HG02642 (cell line): ENCODE measurements at regions not wholly inside any gene's neighbourhood (a gene's known extent, or its start where the extent isn't known, plus 50 kb on each side); places are given as distances from the start of the nearest gene placed in this dataset.
"Not testable (repeated sequence)": the region's sequence is repeated elsewhere in the genome, so short reads cannot be mapped to it uniquely, and the experiment has no call there.

Experiments
- ATAC-seq: cut with Tn5 transposase; IDR thresholded peaks from one replicate; pipeline ENCODE4 v1.9.1; 2021; ENCODE audit warnings: mild to moderate bottlenecking; ENCODE audit not compliant: unreplicated experiment, poor library complexity

- no peak for ATAC-seq
Measured at GRCh38 chr5:92694067-92694466, 887.0 kb downstream of the NR2F1-AS1 start.

GRCh38 chr5:92691955-92692354 is 889.1 kb downstream of the NR2F1-AS1 start:
- ATAC-seq, result not testable (repeated sequence)

- no peak for ATAC-seq
Measured at GRCh38 chr5:92687821-92688722, 892.9 kb downstream of the NR2F1-AS1 start.

GRCh38 chr5:92678640-92679039 is 902.4 kb downstream of the NR2F1-AS1 start:
- ATAC-seq, result no peak

GRCh38 chr5:92676215-92677165 is 904.5 kb downstream of the NR2F1-AS1 start:
- ATAC-seq, result no peak

- ATAC-seq, result no peak
Measured at GRCh38 chr5:92674321-92674720, 906.7 kb downstream of the NR2F1-AS1 start.

GRCh38 chr5:92665506-92665905 is 915.5 kb downstream of the NR2F1-AS1 start:
- no peak for ATAC-seq

- ATAC-seq, result no peak
Measured at GRCh38 chr5:92662741-92663140, 918.3 kb downstream of the NR2F1-AS1 start.

- ATAC-seq, result no peak
Measured at GRCh38 chr5:92659246-92659645, 921.8 kb downstream of the NR2F1-AS1 start.

- ATAC-seq, result not testable (repeated sequence)
Measured at GRCh38 chr5:92654601-92655000, 926.4 kb downstream of the NR2F1-AS1 start.

GRCh38 chr5:92653730-92654461 is 927.1 kb downstream of the NR2F1-AS1 start:
- no peak for ATAC-seq

GRCh38 chr5:92652756-92653155 is 928.3 kb downstream of the NR2F1-AS1 start:
- no peak for ATAC-seq

- no peak for ATAC-seq
Measured at GRCh38 chr5:92644266-92644886, 936.6 kb downstream of the NR2F1-AS1 start.

- ATAC-seq, result no peak
Measured at GRCh38 chr5:92641031-92641962, 939.7 kb downstream of the NR2F1-AS1 start.

GRCh38 chr5:92640340-92640739 is 940.7 kb downstream of the NR2F1-AS1 start:
- no peak for ATAC-seq

- no peak for ATAC-seq
Measured at GRCh38 chr5:92637960-92638359, 943.1 kb downstream of the NR2F1-AS1 start.

GRCh38 chr5:92637247-92637646 is 943.8 kb downstream of the NR2F1-AS1 start:
- no peak for ATAC-seq

GRCh38 chr5:92635001-92635461 is 946.0 kb downstream of the NR2F1-AS1 start:
- no peak for ATAC-seq
